ENCODE measurements at regions not wholly inside any gene's neighbourhood (a gene's known extent, or its start where the extent isn't known, plus 50 kb on each side); places are given as distances from the start of the nearest gene placed in this dataset.
"Not testable (repeated sequence)": the region's sequence is repeated elsewhere in the genome, so short reads cannot be mapped to it uniquely, and the experiment has no call there.

DNA sequence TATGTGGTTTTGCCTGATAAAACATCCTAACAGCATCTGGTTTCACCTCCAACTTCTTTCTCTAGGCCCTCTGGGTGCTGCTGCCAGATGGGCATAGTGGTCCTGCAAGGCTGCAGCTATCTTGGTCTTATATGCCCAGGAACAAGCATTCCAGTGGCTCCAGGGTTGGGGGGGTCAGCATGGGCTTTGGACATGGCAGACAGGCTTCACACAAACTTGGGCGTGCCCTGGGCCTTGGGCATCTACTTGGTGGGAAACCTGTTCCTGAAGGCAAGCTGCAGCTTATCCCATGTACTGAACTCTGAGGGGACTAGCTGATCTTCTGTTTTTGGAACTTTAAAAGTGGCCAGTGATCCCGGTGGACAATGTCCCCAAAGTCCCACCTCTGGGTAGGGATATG lies 54.9 kb upstream of the ZNF678 start:
- H3K36me3 ChIP-seq (ENCODE audit: insufficient read depth, low read length) = no peaks in the 10 kb centered on the region
- no peaks in the 10 kb centered on the region for H3K9me3 ChIP-seq (ENCODE audit: low read length)
- H3K27ac ChIP-seq (ENCODE audit: low read depth, low read length) = no peak overlapping the region
- Mint-ChIP-seq H3K27ac (peak overlapping the region in 1 of 8 donors; percentile 12), H3K27me3 (peaks cover 11 to 12% of the 10 kb centered on the region in 2 donors), H3K4me1 (no peaks in the 10 kb centered on the region), H3K9me3 (no peaks in the 10 kb centered on the region), H3K36me3 (no peaks in the 10 kb centered on the region), H3K4me3 (no peak overlapping the region)
- no peaks in the 10 kb centered on the region for H3K27me3 ChIP-seq (ENCODE audit: insufficient read depth, low read length, poor library complexity, severe bottlenecking)
- H3K4me1 ChIP-seq (ENCODE audit: insufficient read depth, low read length) = no peaks in the 10 kb centered on the region
- ChIA-PET POLR2A (no interaction called here), CTCF (interaction anchor here (1.3 kb wide), 1 partner anchor 34 kb away, joined by 3 read pairs; no protein-coding TSS in a partner anchor)
- DNase-seq = no peak
- H3K4me3 ChIP-seq (ENCODE audit: low read length) = no peak overlapping the region

DNA sequence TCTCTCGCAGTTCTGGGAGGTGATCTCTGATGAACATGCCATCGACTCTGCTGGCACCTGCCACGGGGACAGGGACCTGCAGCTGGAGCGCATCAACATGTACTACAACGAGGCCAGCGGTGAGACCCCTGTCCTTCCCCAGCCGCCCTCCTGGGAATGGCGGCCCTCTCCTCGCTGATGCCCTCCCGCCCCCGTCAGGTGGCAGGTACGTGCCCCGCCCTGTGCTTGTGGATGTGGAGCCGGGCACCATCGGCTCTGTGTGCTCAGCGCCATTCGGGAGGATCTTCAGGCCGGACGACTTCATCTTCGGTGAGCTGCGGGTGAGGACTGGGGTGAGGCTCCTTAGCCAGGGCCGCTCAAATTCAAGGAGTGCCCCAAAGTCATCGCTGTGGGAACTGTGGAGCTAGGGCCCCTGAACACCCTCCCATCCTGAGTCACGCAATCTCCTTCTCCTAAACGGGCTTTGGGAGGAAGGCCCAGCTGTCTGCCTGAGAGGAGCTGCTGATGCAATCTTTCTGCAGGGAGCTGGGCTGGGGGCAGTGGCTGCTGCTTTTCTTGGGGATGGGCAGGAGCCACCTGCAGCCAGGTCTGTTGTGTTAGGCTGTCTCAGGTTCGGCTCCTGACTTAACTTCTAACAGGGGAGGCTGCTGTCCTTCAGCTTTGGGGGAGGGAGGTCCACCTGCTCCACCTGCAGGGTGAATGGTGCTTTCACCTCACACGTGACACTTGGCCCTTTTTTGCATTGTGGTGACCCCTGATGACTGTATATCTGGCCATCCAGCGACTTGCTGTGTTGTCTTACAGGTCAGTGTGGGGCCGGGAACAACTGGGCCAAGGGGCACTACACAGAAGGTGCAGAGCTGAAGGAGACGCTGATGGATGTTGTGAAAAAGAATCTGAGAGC lies 56.6 kb upstream of the ZNF678 start:
- H3K27me3 ChIP-seq (ENCODE audit: insufficient read depth, low read length, poor library complexity, severe bottlenecking); H3K9me3 ChIP-seq (ENCODE audit: low read length); H3K27ac ChIP-seq (ENCODE audit: low read depth, low read length); CTCF ChIA-PET; H3K4me3 ChIP-seq (ENCODE audit: low read length); H3K4me1 ChIP-seq (ENCODE audit: insufficient read depth, low read length); H3K4me1 Mint-ChIP-seq; H3K36me3 ChIP-seq (ENCODE audit: insufficient read depth, low read length); H3K27ac Mint-ChIP-seq; H3K4me3 Mint-ChIP-seq; H3K36me3 Mint-ChIP-seq; H3K9me3 Mint-ChIP-seq; DNase-seq; POLR2A ChIA-PET: not testable (repeated sequence)
- peaks cover 0 to 10% of the 10 kb centered on the region in 2 donors for H3K27me3 Mint-ChIP-seq

DNA sequence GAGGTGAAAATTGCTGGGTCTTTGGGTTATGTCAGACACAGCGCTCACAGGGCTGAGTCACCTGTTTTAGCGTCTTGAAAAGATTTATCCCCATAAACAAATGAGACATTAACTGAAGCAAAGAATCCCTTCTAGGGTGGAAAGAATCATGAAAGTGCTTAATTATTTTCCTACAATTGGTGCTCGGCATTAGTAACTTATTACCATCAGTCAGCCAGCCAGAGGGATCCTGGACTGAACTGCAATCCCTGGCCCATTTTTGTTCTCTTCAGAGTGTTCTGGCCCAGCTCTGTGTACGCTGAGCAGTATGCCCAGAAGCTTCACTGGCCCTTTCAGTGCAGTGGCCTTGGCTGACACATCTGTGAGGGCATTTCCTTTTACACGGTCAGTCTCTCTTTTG lies 67.3 kb upstream of the ZNF678 start:
- H3K9me3 ChIP-seq (ENCODE audit: low read length); H3K27ac ChIP-seq (ENCODE audit: low read depth, low read length); H3K4me3 ChIP-seq (ENCODE audit: low read length); H3K27me3 Mint-ChIP-seq; H3K27ac Mint-ChIP-seq; POLR2A ChIA-PET; H3K4me1 ChIP-seq (ENCODE audit: insufficient read depth, low read length); H3K4me3 Mint-ChIP-seq; CTCF ChIA-PET; H3K36me3 ChIP-seq (ENCODE audit: insufficient read depth, low read length); H3K36me3 Mint-ChIP-seq; DNase-seq; H3K4me1 Mint-ChIP-seq; H3K27me3 ChIP-seq (ENCODE audit: insufficient read depth, low read length, poor library complexity, severe bottlenecking); H3K9me3 Mint-ChIP-seq: not testable (repeated sequence)

DNA sequence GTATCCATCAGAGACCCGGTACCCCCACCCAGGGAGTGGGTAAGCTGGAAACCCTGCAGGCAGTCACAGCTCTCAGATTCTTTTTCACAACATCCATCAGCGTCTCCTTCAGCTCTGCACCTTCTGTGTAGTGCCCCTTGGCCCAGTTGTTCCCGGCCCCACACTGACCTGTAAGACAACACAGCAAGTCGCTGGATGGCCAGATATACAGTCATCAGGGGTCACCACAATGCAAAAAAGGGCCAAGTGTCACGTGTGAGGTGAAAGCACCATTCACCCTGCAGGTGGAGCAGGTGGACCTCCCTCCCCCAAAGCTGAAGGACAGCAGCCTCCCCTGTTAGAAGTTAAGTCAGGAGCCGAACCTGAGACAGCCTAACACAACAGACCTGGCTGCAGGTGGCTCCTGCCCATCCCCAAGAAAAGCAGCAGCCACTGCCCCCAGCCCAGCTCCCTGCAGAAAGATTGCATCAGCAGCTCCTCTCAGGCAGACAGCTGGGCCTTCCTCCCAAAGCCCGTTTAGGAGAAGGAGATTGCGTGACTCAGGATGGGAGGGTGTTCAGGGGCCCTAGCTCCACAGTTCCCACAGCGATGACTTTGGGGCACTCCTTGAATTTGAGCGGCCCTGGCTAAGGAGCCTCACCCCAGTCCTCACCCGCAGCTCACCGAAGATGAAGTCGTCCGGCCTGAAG lies 69.3 kb upstream of the ZNF678 start:
- H3K9me3 Mint-ChIP-seq; H3K27ac Mint-ChIP-seq; H3K4me1 ChIP-seq (ENCODE audit: insufficient read depth, low read length); POLR2A ChIA-PET; H3K4me3 ChIP-seq (ENCODE audit: low read length); H3K27me3 Mint-ChIP-seq; H3K27ac ChIP-seq (ENCODE audit: low read depth, low read length); H3K4me1 Mint-ChIP-seq; DNase-seq; H3K36me3 ChIP-seq (ENCODE audit: insufficient read depth, low read length); H3K36me3 Mint-ChIP-seq; H3K9me3 ChIP-seq (ENCODE audit: low read length); CTCF ChIA-PET; H3K4me3 Mint-ChIP-seq; H3K27me3 ChIP-seq (ENCODE audit: insufficient read depth, low read length, poor library complexity, severe bottlenecking): not testable (repeated sequence)

DNA sequence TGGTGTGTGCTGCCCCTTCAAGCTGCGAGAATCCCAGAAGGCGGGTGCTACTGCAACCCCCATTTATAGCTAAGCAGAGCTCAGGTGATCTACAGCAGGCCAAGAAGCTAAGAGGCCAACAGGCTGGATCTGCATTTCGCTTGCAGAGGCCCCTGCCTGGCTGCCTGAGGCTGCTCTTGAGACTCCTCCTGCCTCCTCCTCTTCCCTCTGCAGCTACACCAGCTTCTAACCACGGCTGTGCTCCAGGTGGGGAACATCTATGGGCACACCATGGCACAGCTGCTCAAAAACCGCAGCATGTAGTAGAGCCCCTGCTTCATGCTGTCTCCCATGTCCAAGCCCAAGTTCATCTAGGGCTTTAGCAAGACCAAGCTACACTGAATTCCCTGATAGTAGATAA lies 72.9 kb upstream of the ZNF678 start:
- DNase-seq = no peak
- no peaks in the 10 kb centered on the region for H3K4me1 ChIP-seq (ENCODE audit: insufficient read depth, low read length)
- Mint-ChIP-seq H3K4me3 (no peak overlapping the region), H3K27ac (peak overlapping the region in 1 of 8 donors; percentile 77), H3K36me3 (no peaks in the 10 kb centered on the region), H3K4me1 (no peaks in the 10 kb centered on the region), H3K27me3 (peaks cover 0 to 3% of the 10 kb centered on the region in 2 donors), H3K9me3 (no peaks in the 10 kb centered on the region)
- no peak overlapping the region for H3K27ac ChIP-seq (ENCODE audit: low read depth, low read length)
- H3K36me3 ChIP-seq (ENCODE audit: insufficient read depth, low read length) = no peaks in the 10 kb centered on the region
- ChIA-PET CTCF (interaction anchor here (1.0 kb wide), 1 partner anchor 52 kb away, joined by 3 read pairs; no protein-coding TSS in a partner anchor), POLR2A (no interaction called here)
- H3K9me3 ChIP-seq (ENCODE audit: low read length) = no peaks in the 10 kb centered on the region
- no peaks in the 10 kb centered on the region for H3K27me3 ChIP-seq (ENCODE audit: insufficient read depth, low read length, poor library complexity, severe bottlenecking)
- H3K4me3 ChIP-seq (ENCODE audit: low read length) = no peak overlapping the region

DNA sequence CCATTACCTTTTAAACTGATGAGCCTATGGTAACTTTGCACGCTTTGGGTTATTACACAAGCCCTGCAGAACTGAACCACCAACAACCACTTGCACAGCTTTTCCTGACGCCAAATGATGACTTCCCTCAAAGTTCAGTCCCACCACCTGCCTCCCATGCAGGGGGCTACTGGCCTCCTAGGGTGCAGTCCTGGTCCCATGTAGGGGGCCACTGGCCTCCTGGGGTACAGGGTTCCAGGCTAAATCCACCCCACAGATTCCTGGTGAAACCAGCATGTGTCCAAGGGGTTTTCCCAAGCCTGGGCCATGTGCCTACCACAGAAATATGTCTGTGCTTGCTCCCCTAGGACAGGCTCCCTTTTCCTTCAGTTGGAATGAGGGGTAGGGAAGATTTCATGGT lies 73.4 kb upstream of the ZNF678 start:
- no peaks in the 10 kb centered on the region for H3K36me3 Mint-ChIP-seq
- H3K4me1 Mint-ChIP-seq = no peaks in the 10 kb centered on the region
- DNase-seq = no peak
- ChIA-PET CTCF (interaction anchor here (1.0 kb wide), 1 partner anchor 53 kb away, joined by 3 read pairs; no protein-coding TSS in a partner anchor), POLR2A (no interaction called here)
- Histone ChIP-seq H3K4me3 (ENCODE audit: low read length) (no peak overlapping the region), H3K9me3 (ENCODE audit: low read length) (no peaks in the 10 kb centered on the region), H3K27me3 (ENCODE audit: insufficient read depth, low read length, poor library complexity, severe bottlenecking) (no peaks in the 10 kb centered on the region), H3K27ac (ENCODE audit: low read depth, low read length) (no peak overlapping the region), H3K36me3 (ENCODE audit: insufficient read depth, low read length) (no peaks in the 10 kb centered on the region), H3K4me1 (ENCODE audit: insufficient read depth, low read length) (no peaks in the 10 kb centered on the region)
- H3K4me3 Mint-ChIP-seq = no peak overlapping the region
- H3K9me3 Mint-ChIP-seq = no peaks in the 10 kb centered on the region
- H3K27ac Mint-ChIP-seq = peak overlapping the region in 1 of 8 donors; percentile 77
- peaks cover 0 to 3% of the 10 kb centered on the region in 2 donors for H3K27me3 Mint-ChIP-seq

DNA sequence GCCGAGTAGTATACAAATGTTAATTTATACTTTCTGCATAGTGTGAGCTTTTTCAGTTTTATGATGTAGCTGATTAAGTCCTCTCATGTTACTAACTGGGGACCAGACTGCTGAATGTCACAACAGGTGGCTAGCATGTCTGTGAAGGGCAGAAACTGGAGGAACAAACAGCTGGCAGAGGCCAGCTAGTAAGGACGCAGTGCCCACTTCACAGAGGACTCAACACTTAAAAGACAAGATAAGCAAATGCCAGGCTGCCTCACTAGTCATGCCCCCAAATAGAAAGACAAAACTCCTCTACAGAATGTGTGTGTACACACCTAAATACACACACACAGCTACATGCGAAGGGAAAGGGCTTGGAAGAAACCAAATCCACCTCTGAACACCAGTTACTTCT lies 73.8 kb upstream of the ZNF678 start:
- H3K4me3 Mint-ChIP-seq = no peak overlapping the region
- POLR2A ChIA-PET = no interaction called here

DNA sequence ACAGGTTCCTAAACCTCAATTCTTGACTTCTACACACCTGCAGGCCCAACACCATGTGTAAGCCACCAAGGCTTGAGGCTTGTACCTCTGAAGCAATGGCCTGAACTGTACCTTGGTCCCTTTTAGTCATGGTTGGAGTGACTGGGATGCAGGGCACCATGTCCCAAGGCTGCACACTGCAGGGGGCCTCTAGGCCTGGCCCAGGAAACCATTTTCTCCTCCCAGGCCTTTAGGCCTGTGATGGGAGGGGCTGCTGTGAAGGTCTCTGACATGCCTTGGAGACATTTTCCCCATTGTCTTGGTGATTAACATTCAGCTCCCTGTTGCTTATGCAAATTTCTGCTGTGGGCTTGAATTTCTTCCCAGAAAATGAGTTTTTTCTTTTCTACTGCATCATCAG lies 75.8 kb upstream of the ZNF678 start:
- H3K27me3 ChIP-seq (ENCODE audit: insufficient read depth, low read length, poor library complexity, severe bottlenecking) = no peaks in the 10 kb centered on the region
- DNase-seq = no peak
- no peaks in the 10 kb centered on the region for H3K36me3 Mint-ChIP-seq
- no peak overlapping the region for H3K27ac Mint-ChIP-seq
- no peaks in the 10 kb centered on the region for H3K9me3 Mint-ChIP-seq
- H3K4me3 ChIP-seq (ENCODE audit: low read length) = no peak overlapping the region
- H3K4me3 Mint-ChIP-seq = no peak overlapping the region
- H3K4me1 ChIP-seq (ENCODE audit: insufficient read depth, low read length) = no peaks in the 10 kb centered on the region
- H3K27ac ChIP-seq (ENCODE audit: low read depth, low read length) = no peak overlapping the region
- peaks cover 0 to 3% of the 10 kb centered on the region in 2 donors for H3K27me3 Mint-ChIP-seq
- ChIA-PET POLR2A (no interaction called here), CTCF (no interaction called here)
- no peaks in the 10 kb centered on the region for H3K4me1 Mint-ChIP-seq
- H3K9me3 ChIP-seq (ENCODE audit: low read length) = no peaks in the 10 kb centered on the region
- H3K36me3 ChIP-seq (ENCODE audit: insufficient read depth, low read length) = no peaks in the 10 kb centered on the region

More for the DNA sequence above, 73.8 kb upstream of the ZNF678 start:
- CTCF ChIA-PET = no interaction called here
- H3K27ac Mint-ChIP-seq = no peak overlapping the region
- H3K4me1 Mint-ChIP-seq = no peaks in the 10 kb centered on the region
- no peaks in the 10 kb centered on the region for H3K36me3 Mint-ChIP-seq
- Histone ChIP-seq H3K4me3 (ENCODE audit: low read length) (no peak overlapping the region), H3K36me3 (ENCODE audit: insufficient read depth, low read length) (no peaks in the 10 kb centered on the region), H3K27me3 (ENCODE audit: insufficient read depth, low read length, poor library complexity, severe bottlenecking) (no peaks in the 10 kb centered on the region), H3K4me1 (ENCODE audit: insufficient read depth, low read length) (no peaks in the 10 kb centered on the region), H3K9me3 (ENCODE audit: low read length) (no peaks in the 10 kb centered on the region), H3K27ac (ENCODE audit: low read depth, low read length) (no peak overlapping the region)
- no peaks in the 10 kb centered on the region for H3K9me3 Mint-ChIP-seq
- DNase-seq = no peak
- peaks cover 0 to 3% of the 10 kb centered on the region in 2 donors for H3K27me3 Mint-ChIP-seq

Data from CD8-positive, alpha-beta memory T cell (primary cell).